NCI-H226 (cell line): ENCODE measurements at regions not wholly inside any gene's neighbourhood (a gene's known extent, or its start where the extent isn't known, plus 50 kb on each side); places are given as distances from the start of the nearest gene placed in this dataset.

Experiments
- DNase-seq: peaks from one replicate; pipeline ENCODE4 v3.0.0-alpha.2; 2015

GRCh38 chr5:117461403-117461802 lies 886.8 kb upstream of the SEMA6A start:
- DNase-seq: no peak

GRCh38 chr5:117457656-117458055 lies 883.0 kb upstream of the SEMA6A start:
- DNase-seq: no peak

GRCh38 chr5:117456866-117457470 lies 882.3 kb upstream of the SEMA6A start:
- no peak for DNase-seq

- DNase-seq: no peak
These were observed 880.9 kb upstream of the SEMA6A start for GRCh38 chr5:117455236-117456233.

GRCh38 chr5:117454716-117455212 lies 880.1 kb upstream of the SEMA6A start:
- no peak for DNase-seq

- DNase-seq: no peak
These were observed 862.2 kb upstream of the SEMA6A start for GRCh38 chr5:117436846-117437245.

GRCh38 chr5:117435203-117435602 lies 860.6 kb upstream of the SEMA6A start:
- no peak for DNase-seq

- DNase-seq: no peak
These were observed 859.6 kb upstream of the SEMA6A start for GRCh38 chr5:117434254-117434653.

- DNase-seq: no peak
These were observed 859.2 kb upstream of the SEMA6A start for GRCh38 chr5:117433818-117434217.

GRCh38 chr5:117431091-117431490 lies 856.5 kb upstream of the SEMA6A start:
- no peak for DNase-seq

GRCh38 chr5:117425163-117425562 lies 850.5 kb upstream of the SEMA6A start:
- no peak for DNase-seq

GRCh38 chr5:117424559-117424958 lies 849.9 kb upstream of the SEMA6A start:
- DNase-seq: no peak

GRCh38 chr5:117417501-117417900 lies 842.9 kb upstream of the SEMA6A start:
- no peak for DNase-seq

- DNase-seq: no peak
These were observed 840.3 kb upstream of the SEMA6A start for GRCh38 chr5:117414926-117415325.

- DNase-seq: no peak
These were observed 837.1 kb upstream of the SEMA6A start for GRCh38 chr5:117411701-117412100.

- DNase-seq: no peak
These were observed 830.6 kb upstream of the SEMA6A start for GRCh38 chr5:117405197-117405596.

GRCh38 chr5:117394506-117395157 lies 820.0 kb upstream of the SEMA6A start:
- no peak for DNase-seq

GRCh38 chr5:117393125-117393524 lies 818.5 kb upstream of the SEMA6A start:
- DNase-seq: no peak

- DNase-seq: no peak
These were observed 805.7 kb upstream of the SEMA6A start for GRCh38 chr5:117380316-117380715.

GRCh38 chr5:117379521-117379920 lies 804.9 kb upstream of the SEMA6A start:
- DNase-seq: no peak

- DNase-seq: no peak
These were observed 802.1 kb upstream of the SEMA6A start for GRCh38 chr5:117376748-117377147.

GRCh38 chr5:117359895-117360294 lies 785.3 kb upstream of the SEMA6A start:
- no peak for DNase-seq

- no peak for DNase-seq
These were observed 783.3 kb upstream of the SEMA6A start for GRCh38 chr5:117357886-117358285.

- DNase-seq: no peak
These were observed 772.7 kb upstream of the SEMA6A start for GRCh38 chr5:117347280-117347679.
